ENCODE measurements at regions not wholly inside any gene's neighbourhood (a gene's known extent, or its start where the extent isn't known, plus 50 kb on each side); places are given as distances from the start of the nearest gene placed in this dataset.

DNA sequence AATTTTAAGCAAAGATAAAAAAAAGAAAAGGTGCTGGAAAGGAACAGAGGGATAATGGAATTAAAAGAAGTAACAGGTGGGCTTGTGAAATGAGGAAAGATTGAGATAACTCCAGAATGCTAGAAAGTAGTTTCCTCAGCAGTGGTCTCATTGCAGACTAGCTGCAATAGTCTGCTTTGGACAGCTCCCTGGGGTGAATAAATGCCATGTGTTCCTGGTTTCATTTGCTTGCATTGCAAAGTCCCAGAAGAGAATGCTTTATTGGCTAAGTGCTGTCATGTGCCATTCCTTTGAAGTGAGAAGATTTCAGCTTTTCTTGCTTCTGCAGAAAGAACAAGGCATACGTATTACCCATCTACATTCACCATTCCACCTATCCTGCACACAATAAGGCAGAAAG is 478.8 kb upstream of the RAG2 start (continued):
- TF ChIP-seq KIAA2018 (CRISPR knock-in tag; IDR thresholded peaks at IDR 0.05; ENCODE audit: borderline replicate concordance) (no peak), ZNF234 (CRISPR knock-in tag; conservative IDR thresholded peaks at IDR 0.05) (no peak), NFRKB (IDR thresholded peaks at IDR 0.05) (no peak), ZBTB21 (CRISPR knock-in tag; IDR thresholded peaks at IDR 0.05) (no peak), ZNF550 (CRISPR knock-in tag; IDR thresholded peaks at IDR 0.05; ENCODE audit: borderline replicate concordance) (no peak), HOXA5 (CRISPR knock-in tag; IDR thresholded peaks at IDR 0.05) (no peak)
- TF ChIP-seq, protein P1, sequence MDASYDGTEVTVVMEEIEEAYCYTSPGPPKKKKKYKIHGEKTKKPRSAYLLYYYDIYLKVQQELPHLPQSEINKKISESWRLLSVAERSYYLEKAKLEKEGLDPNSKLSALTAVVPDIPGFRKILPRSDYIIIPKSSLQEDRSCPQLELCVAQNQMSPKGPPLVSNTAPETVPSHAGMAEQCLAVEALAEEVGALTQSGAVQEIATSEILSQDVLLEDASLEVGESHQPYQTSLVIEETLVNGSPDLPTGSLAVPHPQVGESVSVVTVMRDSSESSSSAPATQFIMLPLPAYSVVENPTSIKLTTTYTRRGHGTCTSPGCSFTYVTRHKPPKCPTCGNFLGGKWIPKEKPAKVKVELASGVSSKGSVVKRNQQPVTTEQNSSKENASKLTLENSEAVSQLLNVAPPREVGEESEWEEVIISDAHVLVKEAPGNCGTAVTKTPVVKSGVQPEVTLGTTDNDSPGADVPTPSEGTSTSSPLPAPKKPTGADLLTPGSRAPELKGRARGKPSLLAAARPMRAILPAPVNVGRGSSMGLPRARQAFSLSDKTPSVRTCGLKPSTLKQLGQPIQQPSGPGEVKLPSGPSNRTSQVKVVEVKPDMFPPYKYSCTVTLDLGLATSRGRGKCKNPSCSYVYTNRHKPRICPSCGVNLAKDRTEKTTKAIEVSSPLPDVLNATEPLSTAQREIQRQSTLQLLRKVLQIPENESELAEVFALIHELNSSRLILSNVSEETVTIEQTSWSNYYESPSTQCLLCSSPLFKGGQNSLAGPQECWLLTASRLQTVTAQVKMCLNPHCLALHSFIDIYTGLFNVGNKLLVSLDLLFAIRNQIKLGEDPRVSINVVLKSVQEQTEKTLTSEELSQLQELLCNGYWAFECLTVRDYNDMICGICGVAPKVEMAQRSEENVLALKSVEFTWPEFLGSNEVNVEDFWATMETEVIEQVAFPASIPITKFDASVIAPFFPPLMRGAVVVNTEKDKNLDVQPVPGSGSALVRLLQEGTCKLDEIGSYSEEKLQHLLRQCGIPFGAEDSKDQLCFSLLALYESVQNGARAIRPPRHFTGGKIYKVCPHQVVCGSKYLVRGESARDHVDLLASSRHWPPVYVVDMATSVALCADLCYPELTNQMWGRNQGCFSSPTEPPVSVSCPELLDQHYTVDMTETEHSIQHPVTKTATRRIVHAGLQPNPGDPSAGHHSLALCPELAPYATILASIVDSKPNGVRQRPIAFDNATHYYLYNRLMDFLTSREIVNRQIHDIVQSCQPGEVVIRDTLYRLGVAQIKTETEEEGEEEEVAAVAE (CRISPR knock-in tag; IDR thresholded peaks at IDR 0.05; ENCODE audit: borderline replicate concordance): no peak
- TF ChIP-seq, protein P2, sequence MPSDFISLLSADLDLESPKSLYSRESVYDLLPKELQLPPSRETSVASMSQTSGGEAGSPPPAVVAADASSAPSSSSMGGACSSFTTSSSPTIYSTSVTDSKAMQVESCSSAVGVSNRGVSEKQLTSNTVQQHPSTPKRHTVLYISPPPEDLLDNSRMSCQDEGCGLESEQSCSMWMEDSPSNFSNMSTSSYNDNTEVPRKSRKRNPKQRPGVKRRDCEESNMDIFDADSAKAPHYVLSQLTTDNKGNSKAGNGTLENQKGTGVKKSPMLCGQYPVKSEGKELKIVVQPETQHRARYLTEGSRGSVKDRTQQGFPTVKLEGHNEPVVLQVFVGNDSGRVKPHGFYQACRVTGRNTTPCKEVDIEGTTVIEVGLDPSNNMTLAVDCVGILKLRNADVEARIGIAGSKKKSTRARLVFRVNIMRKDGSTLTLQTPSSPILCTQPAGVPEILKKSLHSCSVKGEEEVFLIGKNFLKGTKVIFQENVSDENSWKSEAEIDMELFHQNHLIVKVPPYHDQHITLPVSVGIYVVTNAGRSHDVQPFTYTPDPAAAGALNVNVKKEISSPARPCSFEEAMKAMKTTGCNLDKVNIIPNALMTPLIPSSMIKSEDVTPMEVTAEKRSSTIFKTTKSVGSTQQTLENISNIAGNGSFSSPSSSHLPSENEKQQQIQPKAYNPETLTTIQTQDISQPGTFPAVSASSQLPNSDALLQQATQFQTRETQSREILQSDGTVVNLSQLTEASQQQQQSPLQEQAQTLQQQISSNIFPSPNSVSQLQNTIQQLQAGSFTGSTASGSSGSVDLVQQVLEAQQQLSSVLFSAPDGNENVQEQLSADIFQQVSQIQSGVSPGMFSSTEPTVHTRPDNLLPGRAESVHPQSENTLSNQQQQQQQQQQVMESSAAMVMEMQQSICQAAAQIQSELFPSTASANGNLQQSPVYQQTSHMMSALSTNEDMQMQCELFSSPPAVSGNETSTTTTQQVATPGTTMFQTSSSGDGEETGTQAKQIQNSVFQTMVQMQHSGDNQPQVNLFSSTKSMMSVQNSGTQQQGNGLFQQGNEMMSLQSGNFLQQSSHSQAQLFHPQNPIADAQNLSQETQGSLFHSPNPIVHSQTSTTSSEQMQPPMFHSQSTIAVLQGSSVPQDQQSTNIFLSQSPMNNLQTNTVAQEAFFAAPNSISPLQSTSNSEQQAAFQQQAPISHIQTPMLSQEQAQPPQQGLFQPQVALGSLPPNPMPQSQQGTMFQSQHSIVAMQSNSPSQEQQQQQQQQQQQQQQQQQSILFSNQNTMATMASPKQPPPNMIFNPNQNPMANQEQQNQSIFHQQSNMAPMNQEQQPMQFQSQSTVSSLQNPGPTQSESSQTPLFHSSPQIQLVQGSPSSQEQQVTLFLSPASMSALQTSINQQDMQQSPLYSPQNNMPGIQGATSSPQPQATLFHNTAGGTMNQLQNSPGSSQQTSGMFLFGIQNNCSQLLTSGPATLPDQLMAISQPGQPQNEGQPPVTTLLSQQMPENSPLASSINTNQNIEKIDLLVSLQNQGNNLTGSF (CRISPR knock-in tag; IDR thresholded peaks at IDR 0.05): no peak

All from HepG2 (cell line).